Activated gamma-delta T cell (primary cell): ENCODE measurements at regions not wholly inside any gene's neighbourhood (a gene's known extent, or its start where the extent isn't known, plus 50 kb on each side); places are given as distances from the start of the nearest gene placed in this dataset.
"Not testable (repeated sequence)": the region's sequence is repeated elsewhere in the genome, so short reads cannot be mapped to it uniquely, and the experiment has no call there.

Source experiments
- DNase-seq: peaks from one replicate; lab custom pipeline; 2025; lab: John Stamatoyannopoulos, UW

- DNase-seq, result no peak
Observed at GRCh38 chr15:62857411-62857853, 185.1 kb upstream of the TPM1 start.

DNA sequence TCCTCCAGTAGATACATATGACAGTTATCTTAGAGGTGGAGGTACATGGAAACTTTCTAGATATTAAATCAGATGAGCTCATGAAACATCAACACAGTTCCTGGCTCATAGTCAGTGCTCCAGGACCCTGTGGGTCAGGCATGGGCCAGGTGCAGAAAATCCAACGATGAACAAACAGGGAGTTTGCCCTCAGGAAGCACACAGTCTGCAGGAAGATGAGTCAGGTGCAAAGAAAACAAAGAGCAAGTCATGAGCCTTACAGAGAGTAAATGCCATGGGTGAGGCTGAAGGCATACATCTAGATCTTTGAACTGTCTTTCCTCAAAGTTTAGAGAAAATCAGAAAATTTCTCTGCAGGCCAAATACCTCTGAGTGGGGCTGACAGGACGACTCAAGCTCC lies 184.2 kb upstream of the TPM1 start:
- DNase-seq, result no peak

- DNase-seq, result no peak
Observed at GRCh38 chr15:62862717-62863116, 179.8 kb upstream of the TPM1 start.

DNA sequence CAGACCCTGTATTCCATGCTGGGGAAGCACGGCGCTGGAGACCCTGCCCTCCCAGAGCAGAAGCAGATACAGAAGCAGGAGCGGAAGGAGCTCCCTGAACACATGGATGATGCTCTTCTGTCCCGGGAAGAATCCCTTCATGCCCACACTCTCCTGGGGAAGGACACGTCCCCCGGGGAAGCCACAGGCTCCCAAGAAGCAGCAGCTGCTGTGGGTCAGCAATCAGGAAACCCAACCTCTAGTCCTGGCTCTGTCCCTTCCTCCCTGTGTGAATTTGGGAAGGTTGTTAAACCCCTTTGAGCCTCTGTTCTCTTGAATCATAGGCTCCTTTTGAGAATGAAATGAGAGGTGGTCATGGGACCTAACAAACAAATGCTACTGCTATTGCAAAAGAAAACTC lies 176.2 kb upstream of the TPM1 start:
- DNase-seq, result no peak

GRCh38 chr15:62867844-62868243 lies 174.7 kb upstream of the TPM1 start:
- no peak for DNase-seq

- DNase-seq, result no peak
Observed at GRCh38 chr15:62868507-62868906, 174.0 kb upstream of the TPM1 start.

- no peak for DNase-seq
Observed at GRCh38 chr15:62869116-62869515, 173.4 kb upstream of the TPM1 start.

DNA sequence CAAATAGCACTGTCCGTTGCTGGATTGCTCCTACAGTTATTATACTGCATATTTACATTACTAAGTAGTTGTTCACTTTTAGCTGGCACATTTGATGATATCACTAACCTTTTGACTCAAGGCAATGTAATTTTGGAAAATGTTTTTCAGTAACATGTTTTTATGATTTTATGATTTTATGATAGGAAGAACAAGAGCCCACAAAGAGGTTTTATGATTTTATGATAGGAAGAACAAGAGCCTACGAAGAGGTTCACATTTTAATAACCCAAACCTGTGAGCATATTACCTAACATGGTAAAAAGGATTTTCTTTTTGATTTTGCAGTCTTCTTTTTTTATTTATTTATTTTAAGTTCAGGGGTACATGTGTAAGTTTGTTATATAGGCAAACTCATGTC lies 172.3 kb upstream of the TPM1 start:
- DNase-seq, result no peak

DNA sequence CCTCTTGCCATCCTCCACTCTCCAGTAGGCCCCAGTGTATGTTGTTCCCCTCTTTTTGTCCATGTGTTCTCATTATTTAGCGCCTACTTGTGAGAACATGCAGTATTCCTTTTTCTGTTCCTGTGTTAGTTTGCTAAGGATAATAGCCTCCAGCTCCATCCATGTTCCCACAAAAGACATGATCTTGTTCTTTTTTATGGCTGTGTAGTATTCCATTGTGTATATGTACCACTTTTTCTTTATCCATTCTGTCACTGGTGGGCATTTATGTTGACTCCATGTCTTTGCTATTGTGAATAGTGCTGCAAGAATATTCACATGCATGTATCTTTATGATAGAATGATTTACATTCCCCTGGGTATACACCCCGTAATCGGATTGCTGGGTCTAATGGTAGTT lies 171.8 kb upstream of the TPM1 start:
- not testable (repeated sequence) for DNase-seq

DNA sequence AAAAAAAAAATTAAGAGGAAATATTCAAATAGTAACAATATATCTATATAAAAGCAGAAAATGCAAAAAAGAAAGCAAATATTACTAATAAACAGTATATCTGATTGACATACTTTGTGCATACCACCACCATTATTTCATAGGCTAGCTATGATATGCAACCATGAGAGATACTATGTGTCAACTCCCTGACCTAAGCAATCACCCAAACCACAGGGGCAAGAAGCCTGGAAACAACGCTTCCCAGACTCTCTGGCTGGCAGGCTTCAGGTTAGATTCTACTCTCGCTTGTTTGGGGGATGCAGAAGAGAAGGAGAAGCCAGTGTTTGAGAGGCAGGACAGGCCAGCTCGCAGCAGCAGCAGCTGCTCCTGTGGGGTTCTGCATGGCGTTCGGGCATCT lies 169.3 kb upstream of the TPM1 start:
- no peak for DNase-seq

DNA sequence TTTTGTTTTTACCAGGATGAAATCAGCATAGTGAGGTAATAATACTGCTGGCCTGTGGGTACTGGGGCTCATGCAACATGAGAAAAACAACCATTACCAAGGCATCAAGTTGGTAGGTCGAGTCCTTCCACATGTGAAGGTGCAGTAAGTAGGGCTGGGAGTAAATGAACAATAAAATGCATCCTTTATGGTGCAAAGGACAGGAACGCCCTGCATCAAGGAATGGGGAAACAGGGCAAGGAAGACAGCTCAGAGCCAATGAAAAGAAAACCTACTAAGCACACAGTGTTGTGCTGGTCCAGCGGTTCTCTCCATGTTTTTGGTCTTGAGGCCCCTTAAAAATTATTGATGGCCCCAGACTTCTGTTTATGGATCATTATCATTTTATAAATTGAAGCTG lies 168.5 kb upstream of the TPM1 start:
- DNase-seq, result no peak

DNA sequence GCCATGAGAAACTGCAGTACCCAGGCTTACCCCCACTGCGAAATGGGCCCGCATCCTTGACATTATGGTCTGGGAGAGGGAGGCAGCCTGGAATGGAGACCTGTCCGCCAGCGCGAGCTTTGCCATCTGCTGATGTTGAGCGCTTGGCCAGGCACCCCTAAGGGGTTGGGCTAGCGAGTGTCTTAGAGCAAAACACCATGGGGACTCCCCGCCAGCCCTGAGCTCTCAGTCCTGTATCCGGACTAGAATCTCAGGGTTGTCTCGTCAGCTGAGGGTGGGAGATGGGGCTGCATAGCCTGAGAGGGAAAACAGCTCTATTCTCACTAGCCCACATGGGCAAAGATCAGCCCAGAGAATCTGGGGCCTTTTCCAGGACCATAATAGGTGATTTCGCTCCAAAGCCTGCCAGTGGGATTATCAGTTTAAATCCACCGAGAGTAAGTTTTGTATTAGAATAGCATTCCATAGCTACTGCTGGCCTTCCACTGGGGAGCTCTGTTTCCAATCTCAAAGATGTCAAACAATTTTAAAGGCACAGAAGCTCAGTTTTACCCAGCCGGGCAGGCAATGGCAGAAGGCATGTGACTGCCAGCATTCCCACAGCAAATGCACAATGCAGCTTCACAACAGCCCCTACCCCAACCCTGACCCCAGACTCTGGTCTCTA lies 167.5 kb upstream of the TPM1 start:
- DNase-seq, result no peak

- DNase-seq, result no peak
Observed at GRCh38 chr15:62875626-62876021, 166.9 kb upstream of the TPM1 start.

GRCh38 chr15:62877276-62877857 lies 165.2 kb upstream of the TPM1 start:
- DNase-seq, result no peak

GRCh38 chr15:62878070-62878469 lies 164.5 kb upstream of the TPM1 start:
- DNase-seq, result no peak

- DNase-seq, result no peak
Observed at GRCh38 chr15:62879770-62880169, 162.8 kb upstream of the TPM1 start.

- no peak for DNase-seq
Observed at GRCh38 chr15:62880278-62880677, 162.3 kb upstream of the TPM1 start.

DNA sequence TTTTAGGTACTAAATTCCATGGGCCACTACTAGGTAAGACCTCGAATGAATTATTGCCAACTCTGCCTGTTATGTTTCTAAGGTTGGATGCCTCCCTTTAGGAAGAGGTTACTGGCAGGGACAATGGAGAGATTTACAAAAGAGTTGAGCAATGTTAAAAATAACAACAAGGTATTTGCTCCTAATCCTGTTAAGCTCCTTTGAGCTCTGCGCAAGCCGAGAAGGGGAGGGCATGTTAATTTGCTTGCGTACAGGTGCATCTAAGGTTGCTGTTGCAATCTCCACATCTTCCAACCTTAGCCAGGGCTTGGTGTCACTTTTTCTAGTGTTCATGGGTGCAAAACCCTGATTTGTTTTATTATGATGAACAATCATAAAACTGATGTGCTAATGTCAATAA lies 161.5 kb upstream of the TPM1 start:
- DNase-seq, result no peak

- DNase-seq, result no peak
Observed at GRCh38 chr15:62883938-62884479, 158.5 kb upstream of the TPM1 start.

GRCh38 chr15:62886431-62887071 lies 156.0 kb upstream of the TPM1 start:
- no peak for DNase-seq

DNA sequence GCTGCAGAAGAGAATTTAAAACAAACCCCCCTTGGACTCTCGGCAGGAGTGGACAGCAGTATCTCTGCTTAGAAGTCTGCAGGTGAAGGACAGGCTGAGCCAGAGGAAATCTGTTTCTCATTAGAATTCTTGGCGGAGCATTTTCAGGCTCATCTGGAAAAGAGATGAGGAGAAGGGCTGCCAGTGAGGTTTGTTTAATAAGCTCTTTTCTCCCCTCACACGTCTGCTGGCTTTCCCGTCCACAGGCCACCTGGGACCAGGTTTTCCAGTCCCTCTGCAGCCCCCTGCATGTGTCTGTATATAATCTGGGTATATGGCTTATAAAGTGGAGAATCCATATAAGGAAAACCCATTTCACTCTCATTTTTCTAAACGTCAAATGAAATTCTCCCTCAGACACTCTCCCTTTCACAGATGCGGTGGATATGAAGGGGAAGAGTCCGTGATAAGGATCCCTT lies 155.4 kb upstream of the TPM1 start:
- DNase-seq, result no peak

GRCh38 chr15:62888623-62889022 lies 153.9 kb upstream of the TPM1 start:
- DNase-seq, result no peak

- no peak for DNase-seq
Observed at GRCh38 chr15:62889141-62889661, 153.3 kb upstream of the TPM1 start.
